ENCODE measurements at regions not wholly inside any gene's neighbourhood (a gene's known extent, or its start where the extent isn't known, plus 50 kb on each side); places are given as distances from the start of the nearest gene placed in this dataset.
"Not testable (repeated sequence)": the region's sequence is repeated elsewhere in the genome, so short reads cannot be mapped to it uniquely, and the experiment has no call there.

GRCh38 chr7:79781716-79782115 lies 328.2 kb upstream of the MAGI2 start:
- DNase-seq, result no peak

- DNase-seq, result peak in 2 of 3 donors; percentile 8 to 80
Measured at GRCh38 chr7:79778786-79779770, 325.6 kb upstream of the MAGI2 start.

GRCh38 chr7:79775911-79776310 lies 322.4 kb upstream of the MAGI2 start:
- no peak for DNase-seq

- DNase-seq, result no peak
Measured at GRCh38 chr7:79774150-79774549, 320.7 kb upstream of the MAGI2 start.

GRCh38 chr7:79770970-79771369 lies 317.5 kb upstream of the MAGI2 start:
- DNase-seq, result no peak

- DNase-seq, result peak in 1 of 3 donors; percentile 13
Measured at GRCh38 chr7:79770063-79770462, 316.6 kb upstream of the MAGI2 start.

- DNase-seq, result not testable (repeated sequence)
Measured at GRCh38 chr7:79767876-79768560, 314.6 kb upstream of the MAGI2 start.

GRCh38 chr7:79767192-79767591 lies 313.7 kb upstream of the MAGI2 start:
- not testable (repeated sequence) for DNase-seq

- DNase-seq, result no peak
Measured at GRCh38 chr7:79761876-79762429, 308.5 kb upstream of the MAGI2 start.

GRCh38 chr7:79750941-79751340 lies 297.5 kb upstream of the MAGI2 start:
- not testable (repeated sequence) for DNase-seq

GRCh38 chr7:79749856-79750255 lies 296.4 kb upstream of the MAGI2 start:
- no peak for DNase-seq

GRCh38 chr7:79741684-79742083 lies 288.2 kb upstream of the MAGI2 start:
- DNase-seq, result no peak

- DNase-seq, result no peak
Measured at GRCh38 chr7:79740076-79740475, 286.6 kb upstream of the MAGI2 start.

- DNase-seq, result not testable (repeated sequence)
Measured at GRCh38 chr7:79739036-79739709, 285.7 kb upstream of the MAGI2 start.

- no peak for DNase-seq
Measured at GRCh38 chr7:79736418-79736817, 283.0 kb upstream of the MAGI2 start.

- DNase-seq, result no peak
Measured at GRCh38 chr7:79735012-79735411, 281.5 kb upstream of the MAGI2 start.

- DNase-seq, result no peak
Measured at GRCh38 chr7:79734181-79734580, 280.7 kb upstream of the MAGI2 start.

GRCh38 chr7:79732535-79732934 lies 279.1 kb upstream of the MAGI2 start:
- DNase-seq, result no peak

- DNase-seq, result no peak
Measured at GRCh38 chr7:79730971-79731370, 277.5 kb upstream of the MAGI2 start.

- no peak for DNase-seq
Measured at GRCh38 chr7:79723833-79724618, 270.6 kb upstream of the MAGI2 start.

GRCh38 chr7:79722217-79722616 lies 268.8 kb upstream of the MAGI2 start:
- DNase-seq, result no peak

Data from muscle of back (tissue), 3 donors.